A673 (cell line): ENCODE measurements at regions not wholly inside any gene's neighbourhood (a gene's known extent, or its start where the extent isn't known, plus 50 kb on each side); places are given as distances from the start of the nearest gene placed in this dataset.

Experiments used
- BruUV-seq: library from RNA; stranded (reverse); fragments of 400-500 nt; replicated peaks from 2 replicates; lab custom pipeline; 2021; lab: Mats Ljungman, UMichigan
- CTCF ChIA-PET: fragments of 300-600 bp; sonication (Branson Sonifier 250); formaldehyde crosslinking; loops from one replicate; lab custom pipeline; 2022; ENCODE audit warnings: antibody characterized with exemption; lab: Charles Lee
- POLR2A ChIA-PET: fragments of 300-600 bp; sonication (Branson Sonifier 250); formaldehyde crosslinking; loops from one replicate; lab custom pipeline; 2022; ENCODE audit warnings: antibody characterized with exemption; ENCODE audit not compliant: low non-redundant PET; lab: Charles Lee
- DNase-seq: peaks from one replicate; pipeline ENCODE4 v3.0.0-alpha.2; 2015; ENCODE audit warnings: low spot score
- H3K27ac ChIP-seq: fragments of 200-600 bp; sonication (generic); 2 replicates; pipeline ENCODE4 v1.5.1; 2016; ENCODE audit warnings: mixed run types, low read depth, mild to moderate bottlenecking, mixed read lengths, antibody characterized with exemption, low read length; ENCODE audit not compliant: poor library complexity, severe bottlenecking
- H3K27me3 ChIP-seq: fragments of 200-600 bp; sonication (generic); replicated peaks from 2 replicates; pipeline ENCODE4 v1.6.1; 2017; ENCODE audit warnings: mixed run types, low read depth, mild to moderate bottlenecking, mixed read lengths, antibody characterized with exemption, low read length; ENCODE audit not compliant: insufficient read depth, poor library complexity
- H3K36me3 ChIP-seq: fragments of 200-600 bp; sonication (generic); 2 replicates; pipeline ENCODE4 v1.6.1; 2016; ENCODE audit warnings: mixed run types, mild to moderate bottlenecking, mixed read lengths, antibody characterized with exemption, low read length; ENCODE audit not compliant: insufficient read depth, poor library complexity, severe bottlenecking
- H3K4me1 ChIP-seq: fragments of 200-600 bp; sonication (generic); 2 replicates; pipeline ENCODE4 v1.6.1; 2017; ENCODE audit warnings: mixed run types, mild to moderate bottlenecking, mixed read lengths, antibody characterized with exemption, low read length; ENCODE audit not compliant: insufficient read depth, poor library complexity, severe bottlenecking
- H3K4me3 ChIP-seq: fragments of 200-600 bp; sonication (generic); 2 replicates; pipeline ENCODE4 v1.5.1; 2016; ENCODE audit warnings: low read depth, mixed run types, mild to moderate bottlenecking, mixed read lengths, low read length; ENCODE audit not compliant: poor library complexity, severe bottlenecking
- H3K9me3 ChIP-seq: fragments of 200-600 bp; sonication (generic); 2 replicates; pipeline ENCODE4 v1.6.1; 2016; ENCODE audit warnings: mixed run types, low read depth, mild to moderate bottlenecking, mixed read lengths, antibody characterized with exemption, low read length; ENCODE audit not compliant: poor library complexity, severe bottlenecking
- EZH2 ChIP-seq: fragments of 200-600 bp; sonication (generic); IDR thresholded peaks from 2 replicates; pipeline ENCODE4 v1.6.1; 2017; ENCODE audit warnings: borderline replicate concordance, low read depth, mild to moderate bottlenecking, mixed read lengths, antibody characterized with exemption, low read length; ENCODE audit not compliant: poor library complexity, severe bottlenecking
- intact Hi-C: fragments of 100-400 bp; cut with micrococcal nuclease; formaldehyde crosslinking; loops from one replicate; pipeline ENCODE4 v1.10.0; 2022; ENCODE audit not compliant: unreplicated experiment
- TF ChIP-seq, protein P1 (sequence below): fragments of 300-800, 200-600 bp; sonication (generic); conservative IDR thresholded peaks from 2 replicates; pipeline ENCODE4 v1.5.1; 2017; ENCODE audit warnings: low read depth, mild to moderate bottlenecking, antibody characterized with exemption, low read length, moderate library complexity, mixed read lengths

DNA sequence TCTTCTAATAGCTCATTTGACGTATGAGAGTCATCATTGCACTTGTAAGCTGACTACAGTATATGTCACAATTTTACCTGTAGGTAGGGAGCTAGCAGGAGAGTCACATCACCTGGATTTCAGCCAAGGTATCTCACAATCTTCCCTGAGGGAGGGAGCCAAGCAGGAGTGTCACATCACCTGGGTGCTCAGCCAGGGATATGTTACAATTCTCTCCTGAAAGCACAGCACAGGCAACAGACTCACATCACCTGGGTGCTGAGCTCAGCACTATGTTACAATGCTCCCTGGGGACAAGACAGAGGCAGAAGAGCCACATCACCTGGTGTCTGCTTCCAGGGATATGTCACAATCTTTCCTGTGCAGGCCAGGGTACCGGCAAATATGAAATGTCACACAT lies 51.5 kb upstream of the ZNF730 start:
- Histone ChIP-seq H3K4me3 (no peak overlapping the region), H3K27ac (no peak overlapping the region), H3K4me1 (no peaks in the 10 kb centered on the region), H3K9me3 (peaks cover 14% of the 10 kb centered on the region), H3K36me3 (no peaks in the 10 kb centered on the region), H3K27me3 (no peaks in the 10 kb centered on the region)
- ChIA-PET CTCF (no interaction called here), POLR2A (no interaction called here)
- intact Hi-C loops, result no loop called here
- no peak for TF ChIP-seq EZH2
- TF ChIP-seq, protein P1, sequence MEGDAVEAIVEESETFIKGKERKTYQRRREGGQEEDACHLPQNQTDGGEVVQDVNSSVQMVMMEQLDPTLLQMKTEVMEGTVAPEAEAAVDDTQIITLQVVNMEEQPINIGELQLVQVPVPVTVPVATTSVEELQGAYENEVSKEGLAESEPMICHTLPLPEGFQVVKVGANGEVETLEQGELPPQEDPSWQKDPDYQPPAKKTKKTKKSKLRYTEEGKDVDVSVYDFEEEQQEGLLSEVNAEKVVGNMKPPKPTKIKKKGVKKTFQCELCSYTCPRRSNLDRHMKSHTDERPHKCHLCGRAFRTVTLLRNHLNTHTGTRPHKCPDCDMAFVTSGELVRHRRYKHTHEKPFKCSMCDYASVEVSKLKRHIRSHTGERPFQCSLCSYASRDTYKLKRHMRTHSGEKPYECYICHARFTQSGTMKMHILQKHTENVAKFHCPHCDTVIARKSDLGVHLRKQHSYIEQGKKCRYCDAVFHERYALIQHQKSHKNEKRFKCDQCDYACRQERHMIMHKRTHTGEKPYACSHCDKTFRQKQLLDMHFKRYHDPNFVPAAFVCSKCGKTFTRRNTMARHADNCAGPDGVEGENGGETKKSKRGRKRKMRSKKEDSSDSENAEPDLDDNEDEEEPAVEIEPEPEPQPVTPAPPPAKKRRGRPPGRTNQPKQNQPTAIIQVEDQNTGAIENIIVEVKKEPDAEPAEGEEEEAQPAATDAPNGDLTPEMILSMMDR, result no peak
- BruUV-seq, result no TSS peak
- DNase-seq, result no peak

DNA sequence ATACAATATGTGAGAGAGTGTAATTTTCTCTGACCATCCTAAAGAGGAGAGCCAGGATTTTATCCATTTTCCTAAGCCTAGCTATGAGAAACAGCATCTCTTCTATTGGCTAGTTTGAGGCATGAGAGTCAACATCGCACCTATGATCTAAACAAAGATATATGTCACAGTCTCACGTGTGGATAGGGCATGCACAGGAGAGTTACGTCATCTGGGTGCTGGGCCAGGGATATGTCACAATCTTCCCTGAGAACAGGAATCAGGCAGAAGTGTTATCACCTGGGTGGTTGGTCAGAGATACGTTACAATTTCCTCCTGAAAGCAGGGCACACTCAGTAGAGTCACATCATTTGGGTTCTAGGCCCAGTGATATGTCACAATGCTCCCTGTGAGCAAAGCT lies 53.9 kb upstream of the ZNF730 start:
- no peak overlapping the region for H3K27ac ChIP-seq

GRCh38 chr19:23060016-23060415 lies 56.8 kb upstream of the ZNF730 start:
- H3K27ac ChIP-seq, result no peak overlapping the region
- no peak overlapping the region for H3K4me3 ChIP-seq
- no peaks in the 10 kb centered on the region for H3K27me3 ChIP-seq
- ChIA-PET POLR2A (no interaction called here), CTCF (no interaction called here)
- H3K36me3 ChIP-seq, result no peaks in the 10 kb centered on the region
- DNase-seq, result no peak
- BruUV-seq, result no TSS peak
- TF ChIP-seq, protein P1, result no peak
- no peak for TF ChIP-seq EZH2
- intact Hi-C loops, result no loop called here
- H3K9me3 ChIP-seq, result peaks cover 28% of the 10 kb centered on the region
- H3K4me1 ChIP-seq, result no peaks in the 10 kb centered on the region

More for the DNA sequence above, 53.9 kb upstream of the ZNF730 start:
- CTCF ChIA-PET, result no interaction called here
- Histone ChIP-seq H3K36me3 (no peaks in the 10 kb centered on the region), H3K9me3 (peaks cover 19% of the 10 kb centered on the region), H3K4me1 (no peaks in the 10 kb centered on the region), H3K4me3 (no peak overlapping the region), H3K27me3 (no peaks in the 10 kb centered on the region)
- POLR2A ChIA-PET, result no interaction called here
- no TSS peak for BruUV-seq
- TF ChIP-seq, protein P1, result no peak
- intact Hi-C loops, result no loop called here
- DNase-seq, result no peak
